Adrenal gland (tissue), 9 donors: ENCODE measurements at regions not wholly inside any gene's neighbourhood (a gene's known extent, or its start where the extent isn't known, plus 50 kb on each side); places are given as distances from the start of the nearest gene placed in this dataset.

ENCODE experiments used
- DNase-seq, 7 donors: peaks; one replicate each; pipeline ENCODE4 v3.0.0-alpha.2; 2019 to 2020
- H3K27ac ChIP-seq, 5 donors: fragments of 200-600 bp; sonication (generic) in 4 of 5; 1 replicate in 3 of 5; 2 replicates in 2 of 5; pipeline versions ENCODE4 v1.5.1 to v1.8.0; 2016 to 2020; ENCODE audit warnings: mild to moderate bottlenecking in 1 of 5
- H3K27me3 ChIP-seq: fragments of 200-600 bp; 2 replicates; pipeline ENCODE4 v1.8.0; 2021
- H3K36me3 ChIP-seq, 2 donors: fragments of 200-600 bp; replicated peaks in 1 of 2; 1 replicate in 1 of 2; 2 replicates in 1 of 2; pipeline versions ENCODE4 v1.5.1 to v1.8.0; 2018 to 2022
- H3K4me1 ChIP-seq, 2 donors: fragments of 200-600 bp; replicated peaks in 1 of 2; 1 replicate in 1 of 2; 2 replicates in 1 of 2; pipeline versions ENCODE4 v1.5.1 to v1.8.0; 2018 to 2021
- H3K4me3 ChIP-seq, 4 donors: fragments of 200-600 bp; sonication (generic) in 3 of 4; one replicate each; pipeline ENCODE4 v1.5.1; 2016 to 2018
- H3K9me3 ChIP-seq, 3 donors: fragments of 200-600 bp; sonication (generic) in 1 of 3; replicated peaks in 1 of 3; 1 replicate in 2 of 3; 2 replicates in 1 of 3; pipeline versions ENCODE4 v1.5.1 to v1.8.0; 2016 to 2021
- POLR2A ChIP-seq, 2 donors: fragments of 450-650 bp; IDR thresholded peaks; one replicate each; pipeline ENCODE4 v1.6.1; 2017; ENCODE audit warnings: antibody characterized with exemption in 2 of 2, mild to moderate bottlenecking in 2 of 2, moderate library complexity in 1 of 2
- WGBS, 4 donors: extraction: QIAGEN DNeasy Blood & Tissue Kit in 2 of 4; methylation state at CpG; one replicate each; pipeline versions ENCODE4 v1.1.5 to v1.1.7; 2013 to 2017; 5-methylcytosine and 5-hydroxymethylcytosine counted together
- intact Hi-C, 2 donors: fragments of 100-400 bp; cut with DNase I; formaldehyde crosslinking; loops; one replicate each; pipeline versions ENCODE4 v1.14.1 to v1.15.0; 2022 to 2023
- TF ChIP-seq, protein P1 (sequence below), 6 experiments: fragments of 450-650 bp in 4 of 6; fragments of 200-600 bp in 2 of 6; sonication (generic) in 1 of 6; IDR thresholded peaks; 1 replicate in 5 of 6; 2 replicates in 1 of 6; pipeline versions ENCODE4 v1.5.1 to v1.8.0; 2016 to 2021; ENCODE audit warnings: antibody characterized with exemption in 6 of 6, mild to moderate bottlenecking in 2 of 6, moderate library complexity in 1 of 6
- donor health status: healthy with polysubstance abuse.
- donor health status: Bipolar disorder and iron deficiency.
- donor health status: DM: yes; HTN: yes; CAD: no.
- donor health status: DM: no; HTN: no; CAD: no.
- donor health status: DM: no; HTN: no; CAD: no.

DNA sequence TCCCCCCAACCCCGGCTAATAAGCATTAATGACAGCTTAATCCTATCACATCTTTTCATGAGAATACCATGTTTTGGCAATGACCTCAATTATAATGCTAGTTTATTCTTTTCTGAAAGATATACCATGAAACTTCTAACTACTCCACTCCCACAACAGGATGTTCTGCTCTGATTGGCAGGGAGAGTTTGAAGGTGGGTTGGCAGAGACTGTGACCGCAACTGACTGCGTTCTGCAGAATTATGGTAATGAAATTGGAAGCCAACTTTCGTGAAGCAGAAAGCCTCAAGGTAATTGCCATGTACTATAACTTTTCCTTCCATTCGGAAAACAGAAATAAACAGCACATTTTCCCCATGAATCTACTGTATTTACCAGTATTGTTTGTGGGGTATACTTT, 288.2 kb upstream of the SEMA3D start:
- H3K36me3 ChIP-seq, result no peaks in the 10 kb centered on the region
- H3K4me3 ChIP-seq, result no peak overlapping the region
- 86 to 92% (median 90%) methylated on average over 5 of the region's 5 CpGs for WGBS, 4 donors
- H3K27me3 ChIP-seq, result no peaks in the 10 kb centered on the region
- H3K9me3 ChIP-seq, result no peaks in the 10 kb centered on the region
- intact Hi-C loops, result no loop called here
- no peak overlapping the region for H3K27ac ChIP-seq
- H3K4me1 ChIP-seq, result no peaks in the 10 kb centered on the region
- TF ChIP-seq, protein P1, sequence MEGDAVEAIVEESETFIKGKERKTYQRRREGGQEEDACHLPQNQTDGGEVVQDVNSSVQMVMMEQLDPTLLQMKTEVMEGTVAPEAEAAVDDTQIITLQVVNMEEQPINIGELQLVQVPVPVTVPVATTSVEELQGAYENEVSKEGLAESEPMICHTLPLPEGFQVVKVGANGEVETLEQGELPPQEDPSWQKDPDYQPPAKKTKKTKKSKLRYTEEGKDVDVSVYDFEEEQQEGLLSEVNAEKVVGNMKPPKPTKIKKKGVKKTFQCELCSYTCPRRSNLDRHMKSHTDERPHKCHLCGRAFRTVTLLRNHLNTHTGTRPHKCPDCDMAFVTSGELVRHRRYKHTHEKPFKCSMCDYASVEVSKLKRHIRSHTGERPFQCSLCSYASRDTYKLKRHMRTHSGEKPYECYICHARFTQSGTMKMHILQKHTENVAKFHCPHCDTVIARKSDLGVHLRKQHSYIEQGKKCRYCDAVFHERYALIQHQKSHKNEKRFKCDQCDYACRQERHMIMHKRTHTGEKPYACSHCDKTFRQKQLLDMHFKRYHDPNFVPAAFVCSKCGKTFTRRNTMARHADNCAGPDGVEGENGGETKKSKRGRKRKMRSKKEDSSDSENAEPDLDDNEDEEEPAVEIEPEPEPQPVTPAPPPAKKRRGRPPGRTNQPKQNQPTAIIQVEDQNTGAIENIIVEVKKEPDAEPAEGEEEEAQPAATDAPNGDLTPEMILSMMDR (IDR thresholded peaks at IDR 0.05), result no peak
- no peak for TF ChIP-seq POLR2A (IDR thresholded peaks at IDR 0.05)
- no peak for DNase-seq

DNA sequence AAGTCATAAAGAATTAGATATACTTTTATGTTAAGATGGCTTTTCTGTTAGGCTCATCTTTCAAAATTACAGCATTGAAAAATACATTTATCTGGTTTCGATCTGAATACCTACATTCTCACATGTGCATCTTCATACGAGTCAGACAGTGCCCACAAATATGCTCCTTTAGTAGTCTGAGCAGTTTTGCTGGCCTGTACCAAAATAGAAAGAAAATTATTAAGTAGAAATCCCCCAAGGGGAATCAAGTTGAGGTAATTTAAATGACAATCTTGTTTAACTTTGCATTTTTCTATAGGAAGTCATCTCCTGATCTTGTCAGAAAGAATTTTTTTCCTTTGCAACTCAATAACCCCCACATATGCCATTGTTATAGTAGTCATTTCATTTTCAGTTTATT, 287.4 kb upstream of the SEMA3D start:
- intact Hi-C loops, result no loop called here
- DNase-seq, result no peak
- WGBS, 4 donors, result 75 to 84% (median 78%) methylated on average over 2 of the region's 2 CpGs
- Histone ChIP-seq H3K4me3 (no peak overlapping the region), H3K4me1 (no peaks in the 10 kb centered on the region), H3K9me3 (no peaks in the 10 kb centered on the region), H3K27ac (no peak overlapping the region), H3K36me3 (no peaks in the 10 kb centered on the region), H3K27me3 (no peaks in the 10 kb centered on the region)
- TF ChIP-seq, protein P1 (IDR thresholded peaks at IDR 0.05), result no peak
- no peak for TF ChIP-seq POLR2A (IDR thresholded peaks at IDR 0.05)

DNA sequence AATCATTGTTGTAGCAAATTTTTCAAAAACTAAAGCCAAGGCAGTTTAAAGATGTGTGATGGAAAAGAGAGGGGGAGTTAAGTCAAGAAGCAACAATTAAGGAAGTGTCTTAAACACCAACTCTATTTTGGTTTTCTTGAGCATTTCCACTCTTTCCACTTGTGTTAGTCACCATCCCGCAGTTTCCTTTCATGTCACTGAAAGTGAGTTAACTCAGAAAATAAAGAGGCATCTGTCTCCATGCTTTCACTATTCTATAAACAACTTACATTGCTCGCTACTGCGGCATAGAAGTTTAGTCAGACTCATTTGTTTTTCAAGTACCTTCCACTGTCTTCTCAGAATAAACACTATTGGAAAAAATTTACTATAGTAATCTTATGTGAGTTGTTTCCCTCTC, 284.9 kb upstream of the SEMA3D start:
- H3K36me3 ChIP-seq, result no peaks in the 10 kb centered on the region
- no peak for TF ChIP-seq POLR2A (IDR thresholded peaks at IDR 0.05)
- TF ChIP-seq, protein P1 (IDR thresholded peaks at IDR 0.05), result no peak
- intact Hi-C loops, result no loop called here
- H3K9me3 ChIP-seq, result no peaks in the 10 kb centered on the region
- H3K27me3 ChIP-seq, result no peaks in the 10 kb centered on the region
- no peak overlapping the region for H3K4me3 ChIP-seq
- H3K27ac ChIP-seq, result no peak overlapping the region
- no peak for DNase-seq
- 52 to 59% (median 58%) methylated on average over 3 of the region's 3 CpGs for WGBS, 4 donors
- no peaks in the 10 kb centered on the region for H3K4me1 ChIP-seq

DNA sequence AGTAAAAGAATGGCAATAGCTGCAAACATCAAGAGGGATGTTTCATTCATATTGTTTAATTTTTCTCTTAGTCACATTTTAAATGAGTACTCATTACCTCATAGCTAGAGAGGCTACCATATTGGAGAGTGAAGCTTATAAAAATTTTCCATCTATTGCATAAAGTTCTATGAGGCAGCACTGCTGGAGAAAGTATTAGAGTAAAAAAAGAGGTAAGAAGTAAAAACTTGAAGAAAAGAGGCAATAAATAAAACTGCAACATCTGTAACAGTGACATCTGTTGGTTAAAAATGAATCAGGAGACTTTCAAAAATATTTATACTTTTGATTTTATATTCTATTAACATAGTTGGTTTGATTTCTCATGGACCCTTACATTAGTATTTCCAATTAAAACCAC, 284.5 kb upstream of the SEMA3D start:
- no peak overlapping the region for H3K27ac ChIP-seq
- TF ChIP-seq, protein P1 (IDR thresholded peaks at IDR 0.05), result no peak
- no peak for TF ChIP-seq POLR2A (IDR thresholded peaks at IDR 0.05)
- no peaks in the 10 kb centered on the region for H3K27me3 ChIP-seq
- no peaks in the 10 kb centered on the region for H3K4me1 ChIP-seq
- H3K36me3 ChIP-seq, result no peaks in the 10 kb centered on the region
- H3K9me3 ChIP-seq, result no peaks in the 10 kb centered on the region
- intact Hi-C loops, result no loop called here
- DNase-seq, result no peak
- H3K4me3 ChIP-seq, result no peak overlapping the region
